Heart left ventricle (tissue), 13 donors: ENCODE measurements at regions not wholly inside any gene's neighbourhood (a gene's known extent, or its start where the extent isn't known, plus 50 kb on each side); places are given as distances from the start of the nearest gene placed in this dataset.

Source experiments
- POLR2A ChIP-seq, 2 donors: fragments of 450-650 bp; IDR thresholded peaks; one replicate each; pipeline ENCODE4 v1.6.1; 2017; ENCODE audit warnings: antibody characterized with exemption in 2 of 2, mild to moderate bottlenecking in 2 of 2, moderate library complexity in 2 of 2
- TF ChIP-seq, protein P1 (sequence below), 12 donors: fragments of 200-600 bp; sonication (generic) in 4 of 12; IDR thresholded peaks; one replicate each; pipeline versions ENCODE4 v1.5.0 to v1.8.0; 2018 to 2022; ENCODE audit warnings: antibody characterized with exemption in 12 of 12, mild to moderate bottlenecking in 5 of 12
- donor health status: ischemic (EF 13 %, LVEDD 7.1; RV severe dilation, severe dysfunction).
- donor health status: DM: no; HTN: yes; CAD: no.
- donor health status: DM: no; HTN: no; CAD: no.
- donor health status: ischemic (EF 25% LVEDD 6.9; RV normal size, moderate dysfunction).
- donor health status: ischemic (EF 25% LVEDD 5.7; RV mildly dilated, moderate dysfunction).
- donor health status: ischemic (EF 35%, LVEDD 5.7; RV mildly dilated, moderate dysfunction).
- donor health status: nonischemic (EF 11% LVEDD 7.7; RV severe dilation, severe dysfunction).
- donor health status: DM: yes; HTN: yes; CAD: no.
- donor health status: PGD.
- donor health status: ischemic (EF 29% LVEDD 5.4; RV normal size, mild dysfunction).
- donor health status: nonischemic (EF 23%, LVEDD 6.1; RV moderate dilation, normal function).

DNA sequence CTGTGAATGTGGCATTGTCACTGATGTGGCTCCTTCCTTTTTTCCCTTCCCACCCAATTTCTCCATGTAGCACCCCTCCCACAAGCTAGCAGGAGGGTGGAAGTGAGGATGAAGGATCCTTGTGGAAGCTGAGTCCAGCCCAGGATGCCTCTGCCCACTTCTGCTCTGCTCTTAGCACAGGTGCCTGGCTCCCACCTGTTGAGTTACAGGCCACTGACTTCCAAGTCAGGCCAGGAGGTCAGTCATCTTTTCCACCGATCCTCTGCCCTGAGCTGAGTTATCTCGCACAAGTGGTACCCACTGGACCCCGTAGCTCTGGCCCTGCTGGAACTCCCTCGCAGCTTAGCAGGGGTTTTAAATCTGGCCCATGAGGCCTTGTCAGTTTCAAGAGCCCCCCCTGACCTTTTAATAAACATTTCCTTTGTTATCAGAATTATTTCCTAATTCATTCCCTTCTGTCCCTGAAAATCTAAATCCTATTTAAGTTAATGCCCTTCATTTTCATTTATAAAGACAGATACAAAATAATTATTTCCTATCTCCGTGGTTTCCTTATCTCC is 125.3 kb upstream of the CADM1 start:
- TF ChIP-seq, protein P1, sequence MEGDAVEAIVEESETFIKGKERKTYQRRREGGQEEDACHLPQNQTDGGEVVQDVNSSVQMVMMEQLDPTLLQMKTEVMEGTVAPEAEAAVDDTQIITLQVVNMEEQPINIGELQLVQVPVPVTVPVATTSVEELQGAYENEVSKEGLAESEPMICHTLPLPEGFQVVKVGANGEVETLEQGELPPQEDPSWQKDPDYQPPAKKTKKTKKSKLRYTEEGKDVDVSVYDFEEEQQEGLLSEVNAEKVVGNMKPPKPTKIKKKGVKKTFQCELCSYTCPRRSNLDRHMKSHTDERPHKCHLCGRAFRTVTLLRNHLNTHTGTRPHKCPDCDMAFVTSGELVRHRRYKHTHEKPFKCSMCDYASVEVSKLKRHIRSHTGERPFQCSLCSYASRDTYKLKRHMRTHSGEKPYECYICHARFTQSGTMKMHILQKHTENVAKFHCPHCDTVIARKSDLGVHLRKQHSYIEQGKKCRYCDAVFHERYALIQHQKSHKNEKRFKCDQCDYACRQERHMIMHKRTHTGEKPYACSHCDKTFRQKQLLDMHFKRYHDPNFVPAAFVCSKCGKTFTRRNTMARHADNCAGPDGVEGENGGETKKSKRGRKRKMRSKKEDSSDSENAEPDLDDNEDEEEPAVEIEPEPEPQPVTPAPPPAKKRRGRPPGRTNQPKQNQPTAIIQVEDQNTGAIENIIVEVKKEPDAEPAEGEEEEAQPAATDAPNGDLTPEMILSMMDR (IDR thresholded peaks at IDR 0.05), result no peak
- no peak for TF ChIP-seq POLR2A (IDR thresholded peaks at IDR 0.05)
